KBM-7 (cell line): ENCODE measurements at regions not wholly inside any gene's neighbourhood (a gene's known extent, or its start where the extent isn't known, plus 50 kb on each side); places are given as distances from the start of the nearest gene placed in this dataset.

Source experiments
- DNase-seq: peaks from one replicate; pipeline ENCODE4 v3.0.0-alpha.2; 2015
- in situ Hi-C: fragments of 300-500 bp; cut with MboI; formaldehyde crosslinking; loops from 2 replicates; pipeline ENCODE4 v1.14.3; 2020; ENCODE audit warnings: low sequenced_read_pairs, low pct_unique_long_range_greater_than_20kb, mixed read lengths

GRCh38 chr2:8488001-8488738 is 193.7 kb upstream of the ID2 start:
- DNase-seq = no peak
- in situ Hi-C loops = no loop called here

GRCh38 chr2:8489221-8489620 is 192.6 kb upstream of the ID2 start:
- DNase-seq = no peak
- in situ Hi-C loops = no loop called here

- in situ Hi-C loops = no loop called here
- no peak for DNase-seq
Measured at GRCh38 chr2:8489751-8490150, 192.1 kb upstream of the ID2 start.

- in situ Hi-C loops = no loop called here
- DNase-seq = no peak
Measured at GRCh38 chr2:8490166-8490721, 191.6 kb upstream of the ID2 start.

DNA sequence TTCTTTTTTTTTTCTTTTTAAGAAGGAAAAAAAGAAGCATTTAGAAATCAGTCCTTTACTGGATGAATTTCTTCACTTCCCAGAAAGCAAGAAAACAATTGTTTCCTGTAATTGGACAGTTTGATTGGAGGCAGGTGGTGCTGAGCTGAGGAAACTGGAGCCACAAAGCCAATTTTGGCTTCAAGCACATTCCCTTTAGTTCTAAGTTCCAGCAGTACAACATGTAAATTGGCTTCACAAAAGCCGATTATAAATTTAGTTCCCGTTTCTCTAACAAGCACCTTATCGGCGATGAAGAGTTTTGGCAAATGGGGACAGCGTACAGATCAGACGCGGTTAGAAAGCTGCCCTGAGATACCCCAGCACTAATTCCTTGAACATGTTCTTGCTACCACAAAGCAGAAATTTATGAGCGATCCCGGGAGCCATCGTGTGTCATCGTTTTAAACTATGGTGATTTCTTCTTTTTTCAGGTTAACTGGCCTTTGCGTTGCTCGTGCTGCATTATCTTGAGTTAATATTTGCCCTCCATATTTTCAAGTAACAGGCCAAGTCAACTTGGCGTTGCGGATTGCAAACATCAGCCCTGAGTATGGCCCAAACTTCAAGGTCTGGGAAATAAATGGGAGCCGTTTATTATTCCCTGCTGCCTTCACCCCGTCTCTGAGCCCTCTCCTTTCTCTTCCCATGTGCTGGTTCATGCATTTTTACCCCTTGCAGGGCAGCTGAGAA is 190.4 kb upstream of the ID2 start:
- in situ Hi-C loops = no loop called here
- peak; percentile 66 for DNase-seq

GRCh38 chr2:8494151-8494550 is 187.7 kb upstream of the ID2 start:
- no peak for DNase-seq
- in situ Hi-C loops = no loop called here

DNA sequence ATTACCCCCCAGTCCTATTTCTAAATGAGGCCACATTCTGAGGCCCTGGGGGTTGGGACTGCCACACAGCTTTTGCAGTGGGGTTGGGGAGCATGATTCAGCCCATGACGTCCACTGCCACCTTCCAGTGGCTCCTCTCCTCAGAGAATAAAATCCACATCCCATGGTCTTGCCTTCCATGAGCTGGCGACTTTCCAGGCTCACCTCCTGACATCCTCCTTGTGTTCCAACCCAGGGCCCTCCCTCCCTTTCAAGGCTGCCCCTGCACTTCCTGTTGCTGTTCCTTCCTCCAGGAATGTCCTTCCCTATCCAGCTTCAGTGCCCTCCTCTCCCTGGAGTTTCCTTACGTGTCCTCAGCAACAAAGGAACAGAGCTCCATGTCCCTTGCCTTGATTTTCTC is 187.3 kb upstream of the ID2 start:
- no peak for DNase-seq
- in situ Hi-C loops = no loop called here

DNA sequence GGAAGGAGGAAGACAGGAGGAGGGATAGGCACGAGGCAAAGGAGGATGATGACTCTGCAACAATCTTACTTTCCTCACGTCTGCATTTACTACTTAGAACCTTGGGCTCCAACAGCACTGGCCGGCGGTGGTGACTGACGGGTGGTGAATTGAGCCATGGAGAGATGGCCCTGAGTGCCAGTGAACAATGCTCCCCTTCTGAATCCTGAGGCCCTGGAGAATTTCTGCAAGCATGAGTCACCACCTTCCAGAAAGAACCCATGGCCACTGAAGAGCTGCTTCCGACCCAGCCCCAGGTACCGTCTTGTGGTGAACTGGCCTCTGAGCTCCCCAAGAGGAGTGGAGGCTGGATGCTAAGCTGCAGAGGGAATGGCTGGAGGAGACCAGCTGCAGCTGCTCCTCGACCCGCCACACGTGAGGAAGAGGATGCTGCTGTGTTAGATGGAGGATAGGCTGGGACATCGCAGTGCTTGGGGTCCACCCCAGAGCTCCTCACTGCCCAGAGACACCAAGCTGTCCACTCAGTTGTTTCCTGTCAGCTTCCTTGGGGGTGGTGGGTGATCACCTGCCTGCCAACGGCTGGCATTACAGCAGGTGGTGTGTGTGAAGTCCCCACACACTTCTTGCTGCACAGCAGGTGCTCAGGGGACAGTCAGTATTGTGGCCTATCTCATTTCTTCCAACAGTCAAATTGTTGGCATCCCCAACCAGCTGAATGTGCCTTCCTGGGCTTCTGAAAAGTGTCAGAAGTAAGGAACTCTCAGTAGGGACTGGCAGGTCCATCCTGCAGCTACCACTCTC is 186.5 kb upstream of the ID2 start:
- in situ Hi-C loops = no loop called here
- DNase-seq = no peak

DNA sequence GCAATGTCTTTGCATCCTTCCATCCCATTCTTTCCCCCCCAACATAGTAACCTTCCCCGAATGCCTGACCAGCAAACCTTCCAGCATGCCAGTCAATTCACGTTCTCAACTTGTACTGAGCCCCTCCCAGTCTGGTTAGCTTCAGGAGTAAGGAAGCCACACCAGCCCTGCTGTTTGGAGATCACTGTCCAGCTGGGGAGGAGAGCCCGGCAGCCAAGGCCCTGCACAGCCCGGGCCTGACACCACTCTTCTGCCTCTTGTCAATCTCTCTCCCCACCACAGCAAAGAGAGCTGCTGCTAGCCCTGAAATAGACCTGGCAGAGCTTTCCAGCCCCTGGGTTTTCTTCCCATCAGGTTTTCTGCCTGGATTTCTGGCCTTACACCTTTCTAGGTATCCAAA is 185.8 kb upstream of the ID2 start:
- in situ Hi-C loops = no loop called here
- DNase-seq = no peak

GRCh38 chr2:8496617-8497016 is 185.2 kb upstream of the ID2 start:
- in situ Hi-C loops = no loop called here
- DNase-seq = no peak

DNA sequence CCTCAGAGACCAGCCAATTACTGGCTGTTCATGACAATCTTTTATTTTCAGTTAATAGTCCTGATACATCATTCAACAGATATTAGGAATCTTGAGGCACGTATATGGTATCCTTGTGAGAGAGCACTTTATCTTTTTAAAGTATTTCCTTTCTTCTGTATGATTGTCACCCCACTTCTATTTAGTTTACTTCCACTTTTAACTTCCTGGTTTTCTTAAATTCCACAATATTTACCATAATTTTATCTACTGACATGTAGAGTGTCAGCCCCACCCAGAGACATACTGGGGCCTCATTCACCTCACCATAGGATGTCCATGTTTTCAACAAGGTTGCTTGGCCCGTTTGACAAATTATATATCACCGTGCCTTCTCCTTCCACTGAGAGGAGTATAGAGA is 182.9 kb upstream of the ID2 start:
- in situ Hi-C loops = no loop called here
- DNase-seq = no peak

- in situ Hi-C loops = no loop called here
- DNase-seq = no peak
Measured at GRCh38 chr2:8500124-8501054, 181.5 kb upstream of the ID2 start.

DNA sequence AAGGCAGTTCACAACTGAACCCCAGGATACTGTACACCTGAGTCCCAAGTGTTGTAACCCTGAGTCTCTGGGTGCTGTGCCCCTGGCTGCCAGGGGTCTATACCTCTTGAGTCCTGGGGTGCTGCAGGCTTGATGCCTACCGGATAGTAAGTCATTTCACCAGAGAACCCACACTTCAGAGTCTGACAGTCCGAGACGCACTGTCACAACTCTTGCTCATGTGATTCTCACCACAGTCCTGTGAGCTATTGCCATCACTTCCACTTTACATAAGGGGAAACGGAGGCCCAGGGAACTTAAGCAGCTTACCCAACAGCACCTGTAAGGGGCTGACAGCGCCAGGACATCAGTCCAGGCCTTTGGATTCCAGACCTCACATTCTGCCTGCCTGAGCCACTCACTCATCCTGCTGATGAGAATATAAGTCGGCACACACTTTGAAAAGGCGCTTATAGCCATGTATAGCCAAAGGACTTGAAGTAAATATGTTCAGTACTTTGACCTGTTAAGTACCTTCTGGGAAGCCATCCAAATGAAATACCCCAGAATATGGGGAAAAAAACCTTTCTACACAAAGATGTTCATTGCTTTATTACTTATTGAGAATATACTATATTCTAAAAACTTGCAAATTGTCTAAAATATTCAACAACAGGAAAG is 180.7 kb upstream of the ID2 start:
- no peak for DNase-seq
- in situ Hi-C loops = no loop called here

- in situ Hi-C loops = no loop called here
- no peak for DNase-seq
Measured at GRCh38 chr2:8502316-8502715, 179.5 kb upstream of the ID2 start.

GRCh38 chr2:8505311-8505920 is 176.4 kb upstream of the ID2 start:
- in situ Hi-C loops = no loop called here
- no peak for DNase-seq

DNA sequence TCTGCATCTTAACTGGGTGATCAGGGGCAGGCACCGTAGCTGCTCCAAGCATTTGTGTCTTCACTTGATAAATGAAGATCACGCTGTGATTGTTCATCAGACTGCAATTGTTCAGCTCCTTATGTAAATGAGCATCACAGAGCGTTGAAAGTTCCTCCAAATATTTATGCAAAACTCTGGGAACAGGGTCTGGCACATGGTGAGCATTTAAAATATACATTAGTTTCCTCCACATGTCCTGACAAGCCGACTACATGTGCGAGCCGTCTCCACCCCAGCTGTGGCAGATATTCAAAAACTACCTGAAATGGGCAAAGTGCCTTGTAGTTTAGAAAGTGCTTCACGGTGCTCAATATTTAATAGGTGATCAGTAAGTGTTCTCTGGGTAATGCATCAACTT is 175.1 kb upstream of the ID2 start:
- no peak for DNase-seq
- in situ Hi-C loops = no loop called here

DNA sequence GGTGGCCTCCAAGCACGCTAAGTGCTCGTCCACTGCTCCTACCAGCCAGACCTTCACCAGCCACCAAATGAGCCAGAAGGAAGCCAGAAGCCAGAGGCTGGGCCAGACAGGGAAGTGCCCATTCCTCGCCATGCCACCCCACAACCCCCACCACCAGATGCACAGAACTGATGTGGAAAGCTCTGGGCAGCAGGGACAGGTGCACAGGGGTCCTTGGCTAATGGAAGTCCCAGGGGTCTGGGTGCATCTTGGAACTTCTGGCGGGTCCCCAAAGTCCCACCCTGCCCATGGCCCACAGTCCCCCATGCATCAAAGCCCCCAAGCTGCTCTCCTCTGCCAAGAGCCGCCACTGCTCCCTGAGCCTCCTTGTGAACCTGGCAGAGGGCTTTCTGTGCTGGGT is 173.1 kb upstream of the ID2 start:
- in situ Hi-C loops = no loop called here
- no peak for DNase-seq

DNA sequence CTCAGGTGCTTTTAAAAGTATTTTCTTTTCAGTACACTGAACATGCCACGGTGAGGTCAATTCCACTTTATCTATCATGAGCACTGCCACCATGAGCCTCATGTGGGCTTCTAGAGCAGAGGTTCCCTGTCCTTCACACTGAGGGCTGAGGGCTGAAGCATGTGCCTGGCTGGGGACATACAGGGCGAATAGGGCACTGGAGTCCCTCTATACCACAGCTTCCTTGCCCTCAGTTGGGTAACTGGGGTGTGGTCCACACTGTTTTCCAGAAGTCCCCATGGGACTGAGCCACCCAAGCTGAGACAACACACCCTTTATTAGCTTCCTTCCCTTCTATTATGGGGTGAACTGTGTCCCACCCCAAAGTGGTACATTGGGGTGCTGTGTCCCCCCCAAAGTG is 172.2 kb upstream of the ID2 start:
- in situ Hi-C loops = no loop called here
- no peak for DNase-seq
